Neural cell (in vitro differentiated cells): ENCODE measurements at regions not wholly inside any gene's neighbourhood (a gene's known extent, or its start where the extent isn't known, plus 50 kb on each side); places are given as distances from the start of the nearest gene placed in this dataset.

Source experiments
- CTCF ChIP-seq: fragments of 450-650 bp; IDR thresholded peaks from 2 replicates; pipeline ENCODE4 v1.5.1; 2014; ENCODE audit warnings: antibody characterized with exemption, mild to moderate bottlenecking, moderate library complexity; ENCODE audit not compliant: poor library complexity, severe bottlenecking
- EP300 ChIP-seq: fragments of 450-650 bp; conservative IDR thresholded peaks from 2 replicates; pipeline ENCODE4 v1.6.1; 2014; ENCODE audit warnings: antibody characterized with exemption, mild to moderate bottlenecking, moderate library complexity; ENCODE audit not compliant: poor library complexity, severe bottlenecking
- EZH2 ChIP-seq: fragments of 200-600, 300-800 bp; shearing (Covaris generic), sonication (generic); IDR thresholded peaks from 2 replicates; pipeline ENCODE4 v1.6.1; 2014; ENCODE audit warnings: antibody characterized with exemption, low read length, borderline replicate concordance, mild to moderate bottlenecking; ENCODE audit not compliant: insufficient read depth, poor library complexity, severe bottlenecking
- MXI1 ChIP-seq: fragments of 450-650 bp; conservative IDR thresholded peaks from 2 replicates; pipeline ENCODE4 v1.6.1; 2014; ENCODE audit warnings: antibody characterized with exemption, mild to moderate bottlenecking; ENCODE audit not compliant: poor library complexity, severe bottlenecking
- POLR2AphosphoS5 ChIP-seq: IDR thresholded peaks from 2 replicates; pipeline ENCODE4 v1.6.1; 2012
- TF ChIP-seq, protein P1 (sequence below): IDR thresholded peaks from 2 replicates; pipeline ENCODE4 v1.6.1; 2012; ENCODE audit warnings: borderline replicate concordance

GRCh38 chr9:29319736-29320513, 1746.6 kb upstream of the C9orf72 start:
- TF ChIP-seq EZH2 (no peak), CTCF (no peak), POLR2AphosphoS5 (no peak), EP300 (no peak), MXI1 (no peak)
- TF ChIP-seq, protein P1, sequence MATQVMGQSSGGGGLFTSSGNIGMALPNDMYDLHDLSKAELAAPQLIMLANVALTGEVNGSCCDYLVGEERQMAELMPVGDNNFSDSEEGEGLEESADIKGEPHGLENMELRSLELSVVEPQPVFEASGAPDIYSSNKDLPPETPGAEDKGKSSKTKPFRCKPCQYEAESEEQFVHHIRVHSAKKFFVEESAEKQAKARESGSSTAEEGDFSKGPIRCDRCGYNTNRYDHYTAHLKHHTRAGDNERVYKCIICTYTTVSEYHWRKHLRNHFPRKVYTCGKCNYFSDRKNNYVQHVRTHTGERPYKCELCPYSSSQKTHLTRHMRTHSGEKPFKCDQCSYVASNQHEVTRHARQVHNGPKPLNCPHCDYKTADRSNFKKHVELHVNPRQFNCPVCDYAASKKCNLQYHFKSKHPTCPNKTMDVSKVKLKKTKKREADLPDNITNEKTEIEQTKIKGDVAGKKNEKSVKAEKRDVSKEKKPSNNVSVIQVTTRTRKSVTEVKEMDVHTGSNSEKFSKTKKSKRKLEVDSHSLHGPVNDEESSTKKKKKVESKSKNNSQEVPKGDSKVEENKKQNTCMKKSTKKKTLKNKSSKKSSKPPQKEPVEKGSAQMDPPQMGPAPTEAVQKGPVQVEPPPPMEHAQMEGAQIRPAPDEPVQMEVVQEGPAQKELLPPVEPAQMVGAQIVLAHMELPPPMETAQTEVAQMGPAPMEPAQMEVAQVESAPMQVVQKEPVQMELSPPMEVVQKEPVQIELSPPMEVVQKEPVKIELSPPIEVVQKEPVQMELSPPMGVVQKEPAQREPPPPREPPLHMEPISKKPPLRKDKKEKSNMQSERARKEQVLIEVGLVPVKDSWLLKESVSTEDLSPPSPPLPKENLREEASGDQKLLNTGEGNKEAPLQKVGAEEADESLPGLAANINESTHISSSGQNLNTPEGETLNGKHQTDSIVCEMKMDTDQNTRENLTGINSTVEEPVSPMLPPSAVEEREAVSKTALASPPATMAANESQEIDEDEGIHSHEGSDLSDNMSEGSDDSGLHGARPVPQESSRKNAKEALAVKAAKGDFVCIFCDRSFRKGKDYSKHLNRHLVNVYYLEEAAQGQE: no peak
